GM18867 (cell line): ENCODE measurements at regions not wholly inside any gene's neighbourhood (a gene's known extent, or its start where the extent isn't known, plus 50 kb on each side); places are given as distances from the start of the nearest gene placed in this dataset.

ENCODE experiments used
- ATAC-seq: cut with Tn5 transposase; IDR thresholded peaks from one replicate; pipeline ENCODE4 v1.9.1; 2021; ENCODE audit warnings: mild to moderate bottlenecking, moderate library complexity; ENCODE audit not compliant: unreplicated experiment

GRCh38 chr15:37550360-37551024 lies 383.9 kb upstream of the TMCO5A start:
- no peak for ATAC-seq

GRCh38 chr15:37572401-37572800 lies 362.0 kb upstream of the TMCO5A start:
- ATAC-seq, result no peak

- ATAC-seq, result no peak
Measured at GRCh38 chr15:37574985-37575384, 359.5 kb upstream of the TMCO5A start.

GRCh38 chr15:37576952-37577351 lies 357.5 kb upstream of the TMCO5A start:
- ATAC-seq, result no peak

GRCh38 chr15:37581866-37582532 lies 352.4 kb upstream of the TMCO5A start:
- ATAC-seq, result no peak

GRCh38 chr15:37582852-37583251 lies 351.6 kb upstream of the TMCO5A start:
- no peak for ATAC-seq

- ATAC-seq, result no peak
Measured at GRCh38 chr15:37586011-37586583, 348.3 kb upstream of the TMCO5A start.

- no peak for ATAC-seq
Measured at GRCh38 chr15:37586976-37587375, 347.5 kb upstream of the TMCO5A start.

- ATAC-seq, result no peak
Measured at GRCh38 chr15:37594417-37594816, 340.0 kb upstream of the TMCO5A start.

- no peak for ATAC-seq
Measured at GRCh38 chr15:37595426-37595970, 338.9 kb upstream of the TMCO5A start.

- no peak for ATAC-seq
Measured at GRCh38 chr15:37599156-37599555, 335.3 kb upstream of the TMCO5A start.

- no peak for ATAC-seq
Measured at GRCh38 chr15:37616215-37616614, 318.2 kb upstream of the TMCO5A start.

- ATAC-seq, result no peak
Measured at GRCh38 chr15:37618353-37618752, 316.1 kb upstream of the TMCO5A start.

GRCh38 chr15:37619358-37620042 lies 314.9 kb upstream of the TMCO5A start:
- no peak for ATAC-seq

- ATAC-seq, result no peak
Measured at GRCh38 chr15:37625576-37625975, 308.9 kb upstream of the TMCO5A start.

GRCh38 chr15:37628507-37628906 lies 305.9 kb upstream of the TMCO5A start:
- ATAC-seq, result no peak

- no peak for ATAC-seq
Measured at GRCh38 chr15:37636736-37637135, 297.7 kb upstream of the TMCO5A start.

- no peak for ATAC-seq
Measured at GRCh38 chr15:37638116-37638515, 296.3 kb upstream of the TMCO5A start.

GRCh38 chr15:37638691-37639090 lies 295.7 kb upstream of the TMCO5A start:
- no peak for ATAC-seq

- ATAC-seq, result no peak
Measured at GRCh38 chr15:37652646-37653417, 281.6 kb upstream of the TMCO5A start.

GRCh38 chr15:37678124-37678523 lies 256.3 kb upstream of the TMCO5A start:
- no peak for ATAC-seq
